Left renal cortex interstitium (tissue), 4 donors: ENCODE measurements at regions not wholly inside any gene's neighbourhood (a gene's known extent, or its start where the extent isn't known, plus 50 kb on each side); places are given as distances from the start of the nearest gene placed in this dataset.
"Not testable (repeated sequence)": the region's sequence is repeated elsewhere in the genome, so short reads cannot be mapped to it uniquely, and the experiment has no call there.

Experiments
- DNase-seq, 4 donors: peaks; one replicate each; pipeline ENCODE4 v3.0.0-alpha.2; 2013; ENCODE audit warnings: low read depth in 4 of 4, low spot score in 2 of 4, missing footprints in 1 of 4

- DNase-seq, result peak in 2 of 4 donors; percentile 3 to 11
Measured at GRCh38 chr7:32816409-32816948, 75.1 kb downstream of the KBTBD2 start.

DNA sequence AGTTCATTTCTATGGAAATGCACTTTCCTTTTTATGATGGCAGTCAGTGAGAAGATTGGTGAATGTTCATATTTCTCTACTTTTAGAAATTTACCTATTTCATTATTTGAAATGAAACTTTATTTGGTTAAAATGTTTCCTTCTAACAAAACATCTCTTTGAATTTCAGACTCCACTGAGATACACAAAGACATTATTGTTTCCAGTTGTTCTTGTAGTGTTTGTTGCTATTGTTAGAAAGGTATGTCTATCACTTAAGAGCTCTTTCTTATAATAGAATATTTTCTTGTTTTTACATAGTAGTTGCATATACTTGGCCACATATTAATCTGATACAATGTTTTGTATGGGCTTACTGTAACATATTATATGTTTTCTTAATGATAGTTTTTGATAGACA is 76.8 kb downstream of the KBTBD2 start:
- DNase-seq, result not testable (repeated sequence)

- no peak for DNase-seq
Measured at GRCh38 chr7:32809871-32810270, 81.7 kb downstream of the KBTBD2 start.

DNA sequence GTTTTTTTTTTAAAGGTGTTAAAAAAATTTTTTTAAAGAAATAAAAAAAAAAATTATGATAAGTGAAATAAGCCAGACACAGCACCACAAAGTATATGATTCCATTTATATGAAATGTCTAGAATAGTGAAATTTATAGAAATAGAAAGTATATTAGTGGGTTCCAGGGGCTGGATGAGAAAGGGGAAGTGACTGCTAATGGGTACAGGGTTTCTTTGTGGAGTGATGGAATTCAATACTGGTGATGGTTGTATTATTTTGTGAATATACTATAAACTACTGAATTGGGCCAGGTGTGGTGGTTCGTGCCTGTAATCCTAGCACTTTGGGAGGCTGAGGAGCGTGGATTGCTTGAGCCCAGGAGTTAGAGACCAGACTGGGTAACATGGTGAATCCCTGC is 82.2 kb downstream of the KBTBD2 start:
- DNase-seq, result no peak

DNA sequence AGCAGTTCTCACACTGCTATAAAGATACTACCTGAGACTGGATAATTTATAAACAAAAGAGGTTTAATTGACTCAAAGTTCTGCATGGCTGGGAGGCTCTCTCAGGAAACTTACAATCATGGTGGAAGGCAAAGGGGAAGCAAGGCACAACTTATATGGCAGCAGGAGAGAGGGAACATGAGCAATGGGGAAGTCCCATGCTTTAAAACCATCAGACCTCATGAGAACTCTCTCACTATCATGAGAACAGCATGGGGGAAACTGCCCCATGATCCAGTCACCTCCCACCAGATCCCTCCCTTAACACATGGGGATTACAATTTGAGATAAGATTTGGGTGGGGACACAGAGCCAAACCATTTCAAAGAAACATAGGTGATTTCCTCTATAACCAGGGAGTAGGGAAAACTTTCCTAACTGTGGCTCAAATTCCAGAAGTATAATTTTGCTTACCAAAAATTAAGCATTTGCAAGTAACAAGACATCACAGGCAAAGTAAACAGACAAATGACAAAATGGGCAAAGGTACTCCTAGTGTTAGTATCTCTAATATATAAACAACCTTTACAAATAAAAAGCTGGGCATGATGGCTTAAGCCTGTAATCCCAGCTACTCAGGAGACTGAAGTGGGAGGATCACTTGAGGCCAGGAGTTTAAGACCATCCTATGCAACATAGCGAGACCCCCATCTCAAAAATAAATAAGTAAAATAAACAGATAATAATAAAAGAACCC is 88.0 kb downstream of the KBTBD2 start:
- no peak for DNase-seq

DNA sequence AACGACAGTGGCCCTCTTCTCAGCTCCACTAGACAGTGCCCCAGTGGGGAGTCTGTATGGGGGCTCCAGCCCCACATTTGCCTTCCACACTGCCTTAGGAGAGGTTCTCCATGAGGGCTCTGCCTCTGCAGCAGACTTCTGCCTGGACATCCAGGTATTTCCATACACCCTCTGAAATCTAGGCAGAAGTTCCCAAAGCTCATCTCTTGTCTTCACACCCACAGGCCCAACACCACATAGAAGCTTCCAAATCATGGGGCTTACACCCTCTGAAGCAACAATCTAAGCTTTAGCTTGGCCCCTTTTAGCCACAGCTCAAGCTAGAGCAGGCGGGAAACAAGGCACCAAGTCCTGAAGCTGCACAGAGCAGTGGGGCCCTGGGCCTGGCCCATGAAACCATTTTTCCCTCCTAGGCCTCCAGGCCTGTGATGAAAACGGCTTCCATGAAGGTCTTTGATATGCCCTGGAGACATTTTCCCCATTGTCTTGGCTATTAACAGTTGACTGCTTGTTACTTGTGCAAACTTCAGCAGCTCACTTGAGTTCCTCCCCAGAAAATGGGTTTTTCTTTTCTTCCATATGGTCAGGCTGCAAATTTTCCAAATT is 89.2 kb downstream of the KBTBD2 start:
- DNase-seq, result no peak

DNA sequence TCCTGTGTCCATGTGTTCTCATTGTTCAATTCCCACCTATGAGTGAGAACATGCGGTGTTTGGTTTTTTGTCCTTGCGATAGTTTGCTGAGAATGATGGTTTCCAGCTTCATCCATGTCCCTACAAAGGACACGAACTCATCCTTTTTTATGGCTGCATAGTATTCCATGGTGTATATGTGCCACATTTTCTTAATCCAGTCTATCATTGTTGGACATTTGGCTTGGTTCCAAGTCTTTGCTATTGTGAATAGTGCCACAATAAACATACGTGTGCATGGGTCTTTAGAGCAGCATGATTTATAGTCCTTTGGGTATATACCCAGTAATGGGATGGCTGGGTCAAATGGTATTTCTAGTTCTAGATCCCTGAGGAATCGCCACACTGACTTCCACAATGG is 98.5 kb downstream of the KBTBD2 start:
- not testable (repeated sequence) for DNase-seq

- DNase-seq, result not testable (repeated sequence)
Measured at GRCh38 chr7:32790766-32791430, 100.7 kb downstream of the KBTBD2 start.

DNA sequence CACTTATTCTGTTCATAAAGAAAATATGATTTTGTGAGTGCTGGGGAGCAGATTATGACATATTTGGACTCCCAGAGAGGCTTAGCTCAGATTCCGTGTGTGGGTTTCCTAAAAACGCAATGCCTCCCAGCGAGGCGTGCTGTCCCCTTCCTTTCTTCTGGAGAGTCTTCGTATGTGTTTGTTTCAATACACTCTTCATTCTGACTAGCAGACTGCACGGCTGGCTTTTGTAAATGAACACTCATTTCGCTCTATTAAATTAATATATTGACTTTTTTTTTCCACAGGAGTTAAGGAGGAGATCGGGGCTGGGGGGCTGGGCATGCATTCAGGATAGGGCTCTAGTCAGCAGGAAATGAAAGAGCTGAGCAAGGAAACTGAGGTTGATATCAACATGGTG is 102.3 kb downstream of the KBTBD2 start:
- not testable (repeated sequence) for DNase-seq

- not testable (repeated sequence) for DNase-seq
Measured at GRCh38 chr7:32788174-32788573, 103.4 kb downstream of the KBTBD2 start.

GRCh38 chr7:32785365-32785944 is 106.1 kb downstream of the KBTBD2 start:
- not testable (repeated sequence) for DNase-seq

DNA sequence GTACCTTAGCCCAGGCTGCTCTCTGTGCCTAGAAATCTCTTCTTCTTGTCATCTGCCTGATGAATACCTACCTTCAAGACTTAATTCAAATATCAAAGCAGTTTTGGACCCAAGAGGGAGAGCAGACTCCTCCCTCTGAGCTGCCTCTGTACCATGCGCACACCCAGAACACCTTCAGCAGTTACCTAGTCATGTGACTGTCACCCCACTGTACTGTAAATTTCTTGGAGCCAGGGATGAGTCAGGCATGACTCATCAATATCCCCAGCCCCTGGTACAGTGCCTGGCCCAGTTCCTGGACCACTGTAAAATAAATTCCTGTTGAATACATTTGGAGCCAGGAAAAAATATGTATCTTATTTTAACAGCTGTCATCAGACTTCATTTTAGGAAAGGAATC is 111.7 kb downstream of the KBTBD2 start:
- DNase-seq, result not testable (repeated sequence)

- DNase-seq, result no peak
Measured at GRCh38 chr7:32779167-32779566, 112.4 kb downstream of the KBTBD2 start.

- DNase-seq, result not testable (repeated sequence)
Measured at GRCh38 chr7:32777041-32777666, 114.4 kb downstream of the KBTBD2 start.

GRCh38 chr7:32776318-32776717 is 115.2 kb downstream of the KBTBD2 start:
- DNase-seq, result not testable (repeated sequence)

- not testable (repeated sequence) for DNase-seq
Measured at GRCh38 chr7:32775809-32776208, 115.8 kb downstream of the KBTBD2 start.

- no peak for DNase-seq
Measured at GRCh38 chr7:32774541-32774951, 117.0 kb downstream of the KBTBD2 start.

DNA sequence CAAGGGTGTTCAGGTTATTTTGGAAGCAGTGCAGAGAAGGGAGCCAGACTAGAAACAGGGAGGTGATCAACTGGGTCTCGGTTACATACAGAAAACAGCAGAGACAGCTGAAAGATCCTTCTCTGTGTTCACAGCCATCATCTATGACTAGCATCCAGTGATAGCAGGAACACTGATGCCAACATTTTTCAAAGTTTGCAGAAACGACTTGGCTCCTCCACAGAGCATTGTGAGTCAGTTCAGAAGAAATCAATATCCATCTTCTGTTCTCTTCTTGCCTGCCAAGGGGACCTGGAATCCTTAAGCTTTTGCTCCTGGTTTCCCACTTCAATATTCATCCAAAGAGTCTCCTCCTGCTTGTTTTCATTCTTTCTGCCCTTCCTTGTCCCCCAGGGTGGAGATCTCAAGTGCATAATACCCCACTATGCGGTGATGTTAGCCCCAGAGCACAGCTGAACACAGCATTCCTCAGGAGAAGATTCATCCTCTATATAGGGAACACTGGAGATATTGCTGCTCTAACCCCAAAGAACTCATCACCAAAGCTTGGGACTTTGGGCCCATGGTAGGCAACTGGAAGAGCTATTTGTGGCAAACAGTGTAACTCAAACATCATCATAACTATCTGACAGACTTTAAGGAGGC is 122.6 kb downstream of the KBTBD2 start:
- not testable (repeated sequence) for DNase-seq

DNA sequence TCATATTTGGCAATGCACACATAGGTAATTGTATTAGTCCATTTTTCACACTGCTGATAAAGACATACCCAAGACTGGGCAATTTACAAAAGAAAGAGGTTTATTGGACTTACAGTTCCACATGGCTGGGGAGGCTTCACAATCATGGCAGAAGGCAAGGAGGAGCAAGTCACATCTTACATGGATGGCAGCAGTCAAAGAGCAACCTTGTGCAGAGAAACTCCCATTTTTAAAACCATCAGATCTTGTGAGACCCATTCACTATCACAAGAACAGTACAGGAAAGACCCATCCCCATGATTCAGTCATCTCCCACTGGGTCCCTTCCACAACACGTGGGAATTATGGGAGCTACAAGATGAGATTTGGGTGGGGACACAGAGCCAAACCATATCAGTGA is 123.2 kb downstream of the KBTBD2 start:
- DNase-seq, result not testable (repeated sequence)

GRCh38 chr7:32765649-32766251 is 125.8 kb downstream of the KBTBD2 start:
- DNase-seq, result not testable (repeated sequence)
